ENCODE measurements at regions not wholly inside any gene's neighbourhood (a gene's known extent, or its start where the extent isn't known, plus 50 kb on each side); places are given as distances from the start of the nearest gene placed in this dataset.

DNA sequence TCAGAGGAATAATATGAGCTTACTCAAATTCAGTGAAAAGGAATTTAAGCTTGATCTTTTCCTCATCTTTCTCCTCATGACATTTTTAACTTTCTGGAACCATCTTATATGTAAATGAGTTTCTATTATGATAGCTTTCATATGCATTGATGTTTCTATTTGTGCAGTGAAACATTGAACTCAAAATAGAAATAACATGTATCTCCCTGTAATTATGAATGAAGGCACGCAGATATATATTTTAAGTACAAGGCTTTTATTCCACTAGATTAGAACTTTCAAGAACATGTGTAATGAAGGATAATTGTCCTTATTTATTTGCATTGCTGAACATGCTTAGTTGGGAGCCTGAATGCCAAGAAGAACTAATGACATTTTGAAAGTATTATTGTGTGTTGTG lies 1391.7 kb upstream of the MIR17HG start:
- Histone ChIP-seq H3K79me2 (ENCODE audit: insufficient read depth, low read length) (no peaks in the 10 kb centered on the region), H3F3A (ENCODE audit: insufficient read depth) (no peaks in the 10 kb centered on the region), H3K4me3 (ENCODE audit: insufficient read depth, low read length, poor library complexity, severe bottlenecking) (no peak overlapping the region), H4K20me1 (ENCODE audit: low read depth, low read length) (no peaks in the 10 kb centered on the region), H3K36me3 (ENCODE audit: low read length) (no peaks in the 10 kb centered on the region), H3K9ac (ENCODE audit: low read length) (no peak overlapping the region), H3K9me3 (ENCODE audit: insufficient read depth, low read length) (no peaks in the 10 kb centered on the region), H2AFZ (ENCODE audit: low read depth, low read length, severe bottlenecking) (no peak overlapping the region), H3K9me2 (replicated peaks; ENCODE audit: insufficient read depth, low read length) (no peaks in the 10 kb centered on the region), H3K27me3 (ENCODE audit: low read length) (no peaks in the 10 kb centered on the region), H3K27ac (ENCODE audit: low read depth, low read length) (no peak overlapping the region), H3K4me2 (ENCODE audit: low read depth, low read length, poor library complexity, severe bottlenecking) (no peak overlapping the region)
- no peak for TF ChIP-seq EZH2phosphoT487 (conservative IDR thresholded peaks at IDR 0.05; ENCODE audit: low read length)

DNA sequence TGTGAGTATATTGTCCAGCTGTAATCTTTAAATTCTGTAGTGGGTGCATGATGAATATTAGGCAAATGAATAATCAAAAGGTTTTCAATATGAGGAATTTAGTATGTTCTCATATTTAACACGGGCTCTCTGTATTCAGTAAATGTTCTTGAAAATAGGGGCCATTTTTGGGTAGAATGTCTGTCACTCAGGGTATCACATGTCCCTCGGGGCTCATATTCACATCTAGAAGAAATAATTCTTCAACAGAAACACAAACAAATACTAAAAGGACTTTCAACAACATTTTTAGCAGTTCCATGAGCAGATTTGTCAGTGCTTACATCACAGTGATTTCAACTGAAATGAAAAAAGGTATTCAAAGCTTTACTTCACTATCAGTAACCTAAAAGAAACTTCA lies 1388.4 kb upstream of the MIR17HG start:
- Histone ChIP-seq H2AFZ (ENCODE audit: low read depth, low read length, severe bottlenecking) (no peak overlapping the region), H3K4me2 (ENCODE audit: low read depth, low read length, poor library complexity, severe bottlenecking) (no peak overlapping the region), H3K27me3 (ENCODE audit: low read length) (no peaks in the 10 kb centered on the region), H3K9me2 (replicated peaks; ENCODE audit: insufficient read depth, low read length) (no peaks in the 10 kb centered on the region), H4K20me1 (ENCODE audit: low read depth, low read length) (no peaks in the 10 kb centered on the region), H3K36me3 (ENCODE audit: low read length) (no peaks in the 10 kb centered on the region), H3K79me2 (ENCODE audit: insufficient read depth, low read length) (no peaks in the 10 kb centered on the region), H3K27ac (ENCODE audit: low read depth, low read length) (no peak overlapping the region), H3K9ac (ENCODE audit: low read length) (no peak overlapping the region), H3K4me3 (ENCODE audit: insufficient read depth, low read length, poor library complexity, severe bottlenecking) (no peak overlapping the region), H3K9me3 (ENCODE audit: insufficient read depth, low read length) (no peaks in the 10 kb centered on the region), H3F3A (ENCODE audit: insufficient read depth) (no peaks in the 10 kb centered on the region)
- TF ChIP-seq EZH2phosphoT487 (conservative IDR thresholded peaks at IDR 0.05; ENCODE audit: low read length) = no peak
- TF ChIP-seq, protein P1, sequence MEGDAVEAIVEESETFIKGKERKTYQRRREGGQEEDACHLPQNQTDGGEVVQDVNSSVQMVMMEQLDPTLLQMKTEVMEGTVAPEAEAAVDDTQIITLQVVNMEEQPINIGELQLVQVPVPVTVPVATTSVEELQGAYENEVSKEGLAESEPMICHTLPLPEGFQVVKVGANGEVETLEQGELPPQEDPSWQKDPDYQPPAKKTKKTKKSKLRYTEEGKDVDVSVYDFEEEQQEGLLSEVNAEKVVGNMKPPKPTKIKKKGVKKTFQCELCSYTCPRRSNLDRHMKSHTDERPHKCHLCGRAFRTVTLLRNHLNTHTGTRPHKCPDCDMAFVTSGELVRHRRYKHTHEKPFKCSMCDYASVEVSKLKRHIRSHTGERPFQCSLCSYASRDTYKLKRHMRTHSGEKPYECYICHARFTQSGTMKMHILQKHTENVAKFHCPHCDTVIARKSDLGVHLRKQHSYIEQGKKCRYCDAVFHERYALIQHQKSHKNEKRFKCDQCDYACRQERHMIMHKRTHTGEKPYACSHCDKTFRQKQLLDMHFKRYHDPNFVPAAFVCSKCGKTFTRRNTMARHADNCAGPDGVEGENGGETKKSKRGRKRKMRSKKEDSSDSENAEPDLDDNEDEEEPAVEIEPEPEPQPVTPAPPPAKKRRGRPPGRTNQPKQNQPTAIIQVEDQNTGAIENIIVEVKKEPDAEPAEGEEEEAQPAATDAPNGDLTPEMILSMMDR (IDR thresholded peaks at IDR 0.05; ENCODE audit: insufficient read depth, low read length, poor library complexity, severe bottlenecking) = no peak

DNA sequence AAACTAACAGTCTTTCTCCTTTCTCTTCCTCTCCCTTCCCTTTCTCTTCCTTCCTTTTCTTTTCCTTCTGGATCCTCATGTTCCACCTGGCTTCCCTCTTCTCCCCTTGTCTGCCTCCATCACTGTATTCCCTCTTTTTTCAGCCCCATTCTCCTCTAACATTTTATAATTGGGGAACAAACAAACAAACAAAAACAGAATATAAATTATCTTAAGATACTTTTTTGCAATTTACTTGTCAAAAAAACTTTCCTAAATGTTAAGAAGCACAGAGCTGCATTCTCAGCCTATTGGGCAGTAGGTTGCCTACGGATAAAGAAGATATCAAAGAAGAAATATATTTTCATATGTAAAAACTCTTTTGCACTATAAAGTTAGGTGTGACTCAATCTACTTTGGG lies 1382.2 kb upstream of the MIR17HG start:
- no peak overlapping the region for H3K27ac ChIP-seq (ENCODE audit: low read depth, low read length)
- H2AFZ ChIP-seq (ENCODE audit: low read depth, low read length, severe bottlenecking) = no peak overlapping the region
- H3F3A ChIP-seq (ENCODE audit: insufficient read depth) = no peaks in the 10 kb centered on the region
- H3K79me2 ChIP-seq (ENCODE audit: insufficient read depth, low read length) = no peaks in the 10 kb centered on the region
- no peaks in the 10 kb centered on the region for H3K9me3 ChIP-seq (ENCODE audit: insufficient read depth, low read length)
- no peak overlapping the region for H3K9ac ChIP-seq (ENCODE audit: low read length)
- TF ChIP-seq, protein P1 (IDR thresholded peaks at IDR 0.05; ENCODE audit: insufficient read depth, low read length, poor library complexity, severe bottlenecking) = no peak
- no peak for TF ChIP-seq EZH2phosphoT487 (conservative IDR thresholded peaks at IDR 0.05; ENCODE audit: low read length)
- no peaks in the 10 kb centered on the region for H3K27me3 ChIP-seq (ENCODE audit: low read length)
- no peak overlapping the region for H3K4me3 ChIP-seq (ENCODE audit: insufficient read depth, low read length, poor library complexity, severe bottlenecking)
- no peaks in the 10 kb centered on the region for H3K9me2 ChIP-seq (replicated peaks; ENCODE audit: insufficient read depth, low read length)
- H3K36me3 ChIP-seq (ENCODE audit: low read length) = no peaks in the 10 kb centered on the region
- no peak overlapping the region for H3K4me2 ChIP-seq (ENCODE audit: low read depth, low read length, poor library complexity, severe bottlenecking)
- no peaks in the 10 kb centered on the region for H4K20me1 ChIP-seq (ENCODE audit: low read depth, low read length)

DNA sequence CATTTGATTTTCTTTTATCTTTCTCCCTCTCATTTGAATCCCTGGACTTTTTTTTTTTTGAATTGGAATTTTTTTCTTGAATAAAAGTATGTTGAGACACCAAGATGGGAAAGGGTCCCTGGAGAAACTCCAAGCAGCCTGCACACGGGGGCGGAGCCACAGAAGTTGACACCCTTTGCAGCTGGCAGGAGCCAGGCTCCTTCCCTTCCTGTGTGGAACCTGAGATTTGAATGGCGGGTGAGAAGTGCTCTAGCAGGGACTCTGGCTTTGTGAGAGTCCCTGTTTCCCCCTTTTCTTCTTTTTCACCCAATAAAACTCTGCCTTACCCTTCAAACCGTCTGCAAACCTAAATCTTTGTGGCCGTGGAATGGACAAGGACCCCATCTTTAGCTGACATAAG lies 1381.0 kb upstream of the MIR17HG start:
- Histone ChIP-seq H3K27me3 (ENCODE audit: low read length) (no peaks in the 10 kb centered on the region), H3K4me2 (ENCODE audit: low read depth, low read length, poor library complexity, severe bottlenecking) (no peak overlapping the region), H3K9me3 (ENCODE audit: insufficient read depth, low read length) (no peaks in the 10 kb centered on the region), H2AFZ (ENCODE audit: low read depth, low read length, severe bottlenecking) (no peak overlapping the region), H4K20me1 (ENCODE audit: low read depth, low read length) (no peaks in the 10 kb centered on the region), H3F3A (ENCODE audit: insufficient read depth) (no peaks in the 10 kb centered on the region), H3K27ac (ENCODE audit: low read depth, low read length) (no peak overlapping the region), H3K9me2 (replicated peaks; ENCODE audit: insufficient read depth, low read length) (no peaks in the 10 kb centered on the region), H3K4me3 (ENCODE audit: insufficient read depth, low read length, poor library complexity, severe bottlenecking) (no peak overlapping the region), H3K79me2 (ENCODE audit: insufficient read depth, low read length) (no peaks in the 10 kb centered on the region), H3K36me3 (ENCODE audit: low read length) (no peaks in the 10 kb centered on the region), H3K9ac (ENCODE audit: low read length) (no peak overlapping the region)
- TF ChIP-seq, protein P1 (IDR thresholded peaks at IDR 0.05; ENCODE audit: insufficient read depth, low read length, poor library complexity, severe bottlenecking) = no peak
- no peak for TF ChIP-seq EZH2phosphoT487 (conservative IDR thresholded peaks at IDR 0.05; ENCODE audit: low read length)
